HG02610 (cell line): ENCODE measurements at regions not wholly inside any gene's neighbourhood (a gene's known extent, or its start where the extent isn't known, plus 50 kb on each side); places are given as distances from the start of the nearest gene placed in this dataset.

ENCODE experiments used
- ATAC-seq: cut with Tn5 transposase; IDR thresholded peaks from one replicate; pipeline ENCODE4 v1.9.1; 2021; ENCODE audit warnings: mild to moderate bottlenecking, moderate library complexity; ENCODE audit not compliant: unreplicated experiment

DNA sequence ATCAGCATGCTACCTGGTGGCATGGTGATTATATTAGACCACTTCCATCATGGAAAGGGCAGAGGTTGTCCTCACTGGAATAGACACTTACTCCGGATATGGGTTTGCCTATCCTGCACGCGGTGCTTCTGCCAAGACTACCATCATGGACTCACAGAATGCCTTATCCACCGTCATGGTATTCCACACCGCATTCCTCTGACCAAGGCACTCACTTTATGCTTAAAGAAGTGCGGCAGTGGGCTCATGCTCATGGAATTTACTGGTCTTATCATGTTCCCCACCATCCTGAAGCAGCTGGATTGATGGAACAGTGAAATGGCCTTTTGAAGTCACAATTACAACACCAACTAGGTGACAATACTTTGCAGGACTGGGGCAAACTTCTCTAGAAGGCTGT is 109.2 kb upstream of the DRD2 start:
- no peak for ATAC-seq

- ATAC-seq: no peak
These were observed 106.5 kb upstream of the DRD2 start for GRCh38 chr11:113581713-113582112.

DNA sequence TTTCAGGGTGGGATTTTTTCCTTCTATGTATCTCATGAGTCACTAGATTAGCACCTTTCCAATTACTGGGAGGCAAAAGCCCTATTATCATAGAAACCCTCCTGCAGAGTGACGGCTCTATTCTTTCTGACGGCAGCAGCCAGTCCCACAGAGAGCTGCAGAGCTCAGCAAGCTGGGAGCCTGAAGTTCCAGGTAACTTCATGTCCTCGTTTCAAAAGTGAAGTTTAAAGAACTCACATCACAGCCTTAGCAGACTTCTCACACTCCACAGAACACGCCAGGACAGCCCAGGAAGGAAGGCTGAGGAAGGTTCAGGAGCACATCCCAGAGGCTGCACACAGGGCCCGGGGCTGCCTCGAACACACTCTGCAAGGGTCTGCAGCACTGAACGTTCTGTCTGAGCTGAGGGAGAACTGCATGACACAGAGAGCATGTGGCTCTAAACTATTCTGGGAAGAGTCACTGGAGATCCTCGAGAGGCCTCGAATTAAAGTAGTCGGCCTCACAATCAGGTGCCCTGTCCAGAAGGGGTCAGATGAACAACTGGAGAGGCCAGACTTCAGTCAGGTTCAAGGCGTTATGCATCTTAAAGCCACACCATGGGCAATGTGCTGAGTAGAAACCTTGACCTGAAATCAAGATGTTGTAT is 104.2 kb upstream of the DRD2 start:
- ATAC-seq: no peak

GRCh38 chr11:113578715-113579250 is 103.6 kb upstream of the DRD2 start:
- ATAC-seq: no peak

DNA sequence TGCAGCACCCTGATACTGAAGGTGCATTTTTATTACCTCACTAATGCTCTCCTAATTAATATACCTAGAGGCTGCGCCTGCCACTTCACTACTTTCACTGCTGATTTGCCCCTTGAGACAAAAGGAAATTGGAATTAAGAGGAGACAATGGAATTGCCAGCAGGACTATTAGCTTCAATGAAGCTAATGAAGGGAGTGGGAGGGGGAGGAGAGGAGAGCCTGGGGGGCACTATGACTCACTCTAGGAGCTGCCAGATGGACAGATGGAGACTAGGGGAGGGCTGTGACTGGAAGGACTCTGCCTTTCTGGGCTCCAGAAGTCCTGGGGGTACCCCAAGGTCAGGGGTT is 102.8 kb upstream of the DRD2 start:
- ATAC-seq: no peak

- ATAC-seq: no peak
These were observed 102.3 kb upstream of the DRD2 start for GRCh38 chr11:113577356-113578032.

DNA sequence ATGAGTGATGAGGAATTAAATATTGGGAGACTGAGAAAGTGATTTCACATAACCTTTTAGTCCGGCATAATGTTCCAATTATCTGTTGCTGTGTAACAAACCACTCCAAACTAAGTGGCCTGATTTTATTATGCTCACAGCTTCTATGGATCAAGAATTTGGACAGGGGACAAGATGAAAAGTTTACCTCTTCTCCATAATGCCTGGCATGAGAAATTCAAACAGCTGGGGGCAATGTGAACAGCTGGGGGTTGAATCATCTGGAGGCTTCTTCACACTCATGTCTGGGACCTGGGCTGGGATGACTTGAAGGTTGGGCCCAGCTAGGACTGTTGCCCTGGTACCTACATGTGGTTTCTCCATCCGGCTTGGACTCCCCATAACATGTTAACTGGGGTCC is 99.4 kb upstream of the DRD2 start:
- no peak for ATAC-seq

GRCh38 chr11:113574171-113574570 is 99.0 kb upstream of the DRD2 start:
- no peak for ATAC-seq

DNA sequence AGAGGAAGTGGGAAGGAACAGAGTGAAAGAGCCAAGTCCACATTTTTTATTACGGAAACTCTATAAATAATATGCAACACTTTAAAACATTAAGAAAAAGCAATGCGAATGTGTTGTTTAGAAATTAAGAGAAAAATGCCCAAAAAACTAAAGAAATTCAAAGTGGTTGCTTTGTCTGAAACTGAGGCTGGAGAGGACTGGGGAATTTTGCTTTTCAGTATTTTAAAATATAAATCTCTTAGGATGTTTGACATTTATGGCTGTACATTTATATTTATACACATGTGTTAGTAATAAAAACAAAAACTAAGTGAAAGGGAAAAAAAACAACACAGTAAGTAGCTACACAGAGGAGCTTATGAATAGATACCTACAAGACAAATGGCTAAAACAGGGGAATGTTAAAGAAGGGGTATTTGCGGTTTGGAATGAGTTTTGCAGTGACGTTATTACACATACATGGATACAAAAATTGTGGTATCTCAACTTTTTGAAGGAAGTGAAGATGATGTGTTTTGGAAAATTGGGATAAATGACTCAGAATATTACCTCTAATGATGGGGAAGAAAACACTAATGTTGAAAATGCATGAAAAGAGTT is 97.0 kb upstream of the DRD2 start:
- ATAC-seq: no peak

DNA sequence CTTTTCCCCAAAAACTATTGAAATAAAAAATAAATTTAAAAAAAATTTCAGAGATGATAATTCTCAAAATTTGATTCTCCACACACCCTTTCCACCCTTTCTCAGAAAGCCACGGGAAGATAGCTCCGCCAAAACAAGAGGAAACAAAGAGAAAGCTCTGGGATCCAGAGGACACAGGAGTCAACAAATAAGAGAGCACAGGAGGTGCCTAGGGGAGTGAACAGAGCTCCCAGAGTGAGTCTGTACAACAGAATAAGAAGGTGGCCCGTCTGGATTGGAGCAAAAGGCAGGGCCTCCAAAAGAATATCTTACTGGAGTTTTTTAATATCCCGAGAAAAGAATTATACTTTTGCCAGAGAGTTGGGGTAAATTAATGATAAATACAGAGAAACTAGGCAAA is 96.3 kb upstream of the DRD2 start:
- ATAC-seq: no peak

DNA sequence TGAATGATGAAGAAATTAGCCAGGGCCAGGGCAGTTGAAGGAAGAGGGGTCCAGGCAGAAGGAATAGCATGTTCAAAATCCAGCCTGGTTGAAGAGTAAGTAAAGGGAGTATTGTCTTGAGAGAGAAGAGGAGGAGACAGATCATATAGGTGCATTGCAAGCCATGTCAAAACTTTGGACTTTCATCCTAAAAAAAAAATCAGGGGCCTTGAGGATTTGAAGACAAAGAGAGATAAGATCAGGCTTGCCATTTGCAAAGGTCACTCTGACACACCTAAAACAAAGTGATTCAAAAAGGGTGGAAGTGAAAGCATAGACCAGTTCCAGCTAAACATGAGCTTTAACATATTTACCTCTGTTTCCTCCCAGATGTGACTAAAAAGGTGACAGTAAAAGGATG is 95.7 kb upstream of the DRD2 start:
- ATAC-seq: no peak

- no peak for ATAC-seq
These were observed 94.2 kb upstream of the DRD2 start for GRCh38 chr11:113569391-113569790.

DNA sequence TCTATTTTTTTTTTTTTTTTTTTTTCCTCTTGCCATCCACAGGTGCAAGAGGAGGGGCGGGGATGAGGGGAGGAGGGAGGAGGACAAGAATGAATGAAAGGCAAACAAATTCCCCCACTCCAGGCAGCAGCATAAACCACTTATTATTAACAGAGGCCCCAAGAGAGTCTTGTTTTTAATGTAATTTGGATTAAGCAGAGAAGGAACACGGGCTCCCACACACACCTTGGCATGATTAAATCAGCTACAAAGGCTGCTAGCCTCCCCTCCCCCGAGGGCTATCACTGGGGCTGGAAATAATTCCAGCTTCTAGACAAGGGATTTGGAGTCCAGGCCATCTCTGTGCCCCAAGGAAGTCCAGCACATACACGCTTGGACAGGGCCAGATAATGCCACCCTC is 93.4 kb upstream of the DRD2 start:
- no peak for ATAC-seq

DNA sequence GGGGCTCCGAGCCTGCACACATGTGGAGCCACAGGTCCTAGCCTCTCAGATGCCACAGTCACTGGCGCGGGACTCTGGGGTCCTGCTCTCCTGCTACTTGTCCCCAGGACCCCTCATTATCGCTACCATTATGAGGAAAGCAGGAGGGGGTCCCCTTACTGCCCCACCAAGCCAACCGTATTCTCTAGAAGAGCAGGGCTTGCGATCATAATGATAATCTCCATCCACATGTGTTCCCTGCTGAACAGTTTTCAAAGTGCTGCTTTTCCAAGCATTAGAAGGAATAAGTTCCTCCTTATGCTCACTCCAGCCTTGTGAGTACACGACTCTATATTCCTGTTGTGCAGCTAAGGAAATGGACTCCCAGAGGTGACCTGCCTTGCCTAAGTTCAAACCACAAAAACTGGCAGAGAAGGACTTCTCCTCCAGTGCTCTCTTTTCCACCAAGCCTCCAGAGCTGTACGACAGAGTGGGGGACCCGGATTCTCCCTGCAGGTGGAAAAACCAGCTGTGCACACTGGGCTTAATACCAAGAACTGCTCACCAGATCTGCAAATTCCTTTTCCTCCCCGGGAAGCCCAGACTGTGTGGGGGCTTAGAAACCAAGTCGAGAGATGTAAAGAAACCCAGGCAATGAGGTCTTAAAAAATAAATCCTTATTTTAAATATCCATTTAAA is 92.8 kb upstream of the DRD2 start:
- ATAC-seq: no peak

- no peak for ATAC-seq
These were observed 91.9 kb upstream of the DRD2 start for GRCh38 chr11:113567097-113567496.

DNA sequence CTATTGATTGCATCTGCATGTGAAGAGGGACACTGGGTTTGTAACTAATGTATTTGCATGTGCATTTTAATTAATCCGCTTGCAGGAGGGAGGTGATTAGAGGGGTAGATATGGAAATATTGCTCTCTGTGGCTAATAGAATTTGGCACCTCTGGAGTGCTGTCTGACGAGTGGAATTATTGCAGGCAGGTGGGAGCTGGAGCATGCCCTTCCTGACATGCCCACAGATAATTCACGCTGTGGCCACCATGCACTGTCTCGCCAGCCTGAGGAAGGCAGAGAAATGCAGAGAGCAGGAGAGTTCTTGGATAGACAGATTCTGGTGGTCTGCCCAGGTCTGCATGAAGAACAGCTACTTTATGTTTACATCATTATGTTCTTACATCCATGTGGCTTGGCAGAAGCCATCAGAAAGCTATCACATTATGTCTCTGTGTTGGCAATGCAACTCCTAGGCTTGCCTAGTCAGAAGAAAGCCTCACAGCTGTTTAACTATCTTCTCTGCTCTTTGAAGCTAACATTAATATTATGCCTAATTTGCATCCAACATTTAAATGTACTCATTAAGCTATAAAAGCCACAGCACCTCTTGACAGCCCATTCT is 89.4 kb upstream of the DRD2 start:
- no peak for ATAC-seq

- no peak for ATAC-seq
These were observed 88.7 kb upstream of the DRD2 start for GRCh38 chr11:113563766-113564526.

- no peak for ATAC-seq
These were observed 87.8 kb upstream of the DRD2 start for GRCh38 chr11:113562981-113563461.

GRCh38 chr11:113562576-113562975 is 87.4 kb upstream of the DRD2 start:
- ATAC-seq: no peak

DNA sequence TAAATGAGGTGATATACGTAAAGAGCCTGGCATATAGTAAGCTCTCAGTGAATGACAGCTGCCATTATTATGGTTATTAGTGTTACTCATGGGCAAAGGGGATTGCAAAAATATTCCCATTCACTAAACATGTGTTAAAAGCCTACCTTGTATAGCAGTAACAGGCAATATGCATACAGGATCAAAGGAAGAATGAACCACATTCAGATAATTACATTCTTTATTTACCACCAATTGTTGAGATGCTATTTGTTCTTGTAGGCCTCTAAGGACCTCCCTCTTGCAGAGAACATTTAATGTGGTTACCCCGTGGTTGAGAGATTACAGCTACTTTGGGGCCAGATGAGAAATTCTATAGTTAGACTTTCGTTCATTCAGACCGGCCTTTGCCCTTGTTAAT is 82.7 kb upstream of the DRD2 start:
- ATAC-seq: no peak

DNA sequence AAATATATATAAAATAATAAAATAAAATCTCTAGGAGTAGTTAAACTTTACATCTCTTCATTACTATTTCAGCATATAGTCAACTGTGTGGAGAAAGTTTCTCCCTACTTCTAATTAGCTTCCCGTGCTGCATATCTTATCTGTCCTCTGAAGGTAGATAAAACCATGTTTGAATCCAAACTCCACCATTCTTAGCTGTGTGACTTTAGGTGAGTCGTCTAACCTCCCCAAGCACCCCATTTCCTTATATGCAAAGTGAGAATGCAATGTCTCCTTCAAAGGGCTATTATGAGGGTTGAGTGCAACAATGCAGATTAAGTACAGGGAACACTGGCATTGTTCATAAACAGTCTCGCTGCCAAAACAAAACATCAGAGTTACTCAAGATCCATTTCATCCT is 80.8 kb upstream of the DRD2 start:
- ATAC-seq: no peak
